HTR-8/SVneo (cell line): ENCODE measurements at regions not wholly inside any gene's neighbourhood (a gene's known extent, or its start where the extent isn't known, plus 50 kb on each side); places are given as distances from the start of the nearest gene placed in this dataset.
A peak's percentile ranks its signal among the peaks of the same experiment; 100 is the strongest.

Source experiments
- DNase-seq: peaks from one replicate; pipeline ENCODE4 v3.0.0; 2011; ENCODE audit warnings: low spot score, mixed read lengths; ENCODE audit not compliant: insufficient read length
- FAIRE-seq: peaks from 2 replicates; lab custom pipeline; 2011; peaks lifted over from hg19 to GRCh38; lab: Jason Lieb, UNC

DNA sequence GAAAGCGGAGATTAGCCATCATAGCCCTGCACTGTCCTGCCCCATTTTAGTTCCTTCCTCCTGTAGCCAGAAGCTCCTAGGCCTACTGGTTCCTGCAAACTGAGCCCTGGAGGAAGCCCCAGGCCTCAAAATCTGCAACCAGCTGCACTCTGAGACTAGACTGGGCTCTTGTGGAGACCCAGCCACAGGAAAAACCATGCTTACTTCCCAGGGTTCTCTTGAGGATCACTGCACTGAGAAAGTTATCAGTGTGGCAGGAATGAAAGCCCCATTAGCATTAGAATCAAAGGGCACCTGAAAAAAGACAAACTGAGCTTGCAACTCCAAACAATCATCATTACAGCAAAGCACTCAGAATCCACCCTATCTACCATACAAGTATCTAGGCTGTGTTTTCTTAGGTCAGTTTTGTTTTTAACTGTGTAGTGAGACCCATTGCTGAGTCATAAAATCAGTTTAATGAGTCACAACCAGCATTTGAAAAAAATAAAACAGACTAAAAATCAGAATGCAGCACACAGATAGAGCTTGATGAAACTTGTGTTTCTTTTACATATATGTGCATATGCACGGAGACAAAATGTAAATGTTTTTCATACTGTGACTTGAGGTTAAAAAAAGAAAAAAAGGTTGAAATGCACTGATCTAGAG is 91.0 kb downstream of the UNC5CL start:
- FAIRE-seq (peak; percentile 9), DNase-seq (no peak)

DNA sequence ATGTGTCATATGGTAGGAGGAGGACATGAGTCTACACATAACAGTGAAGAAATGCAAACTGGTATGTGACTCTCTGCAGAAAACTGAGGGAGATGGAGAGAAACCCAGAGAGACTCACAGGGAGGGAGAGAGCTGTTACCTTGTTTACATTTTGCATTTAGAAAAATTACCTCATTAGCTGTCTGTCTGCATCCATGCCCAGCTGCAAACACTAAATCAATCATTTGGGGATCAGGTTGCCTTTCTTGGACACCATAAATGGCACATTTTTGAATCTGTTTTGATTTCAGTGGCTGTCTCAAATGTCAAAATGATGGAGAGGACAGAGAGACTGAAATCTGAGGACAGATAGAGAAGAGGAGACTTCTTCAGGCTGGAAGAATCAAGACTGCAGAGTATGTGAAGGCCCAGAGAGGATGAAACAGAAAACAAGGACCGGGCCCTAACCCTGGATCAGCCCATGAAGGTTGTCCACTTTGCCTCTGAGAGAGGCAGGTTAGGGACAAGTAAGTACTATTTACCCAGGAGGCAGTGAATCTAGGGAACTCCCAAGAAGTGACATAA is 92.2 kb downstream of the UNC5CL start:
- DNase-seq = no peak
- FAIRE-seq = no peak

DNA sequence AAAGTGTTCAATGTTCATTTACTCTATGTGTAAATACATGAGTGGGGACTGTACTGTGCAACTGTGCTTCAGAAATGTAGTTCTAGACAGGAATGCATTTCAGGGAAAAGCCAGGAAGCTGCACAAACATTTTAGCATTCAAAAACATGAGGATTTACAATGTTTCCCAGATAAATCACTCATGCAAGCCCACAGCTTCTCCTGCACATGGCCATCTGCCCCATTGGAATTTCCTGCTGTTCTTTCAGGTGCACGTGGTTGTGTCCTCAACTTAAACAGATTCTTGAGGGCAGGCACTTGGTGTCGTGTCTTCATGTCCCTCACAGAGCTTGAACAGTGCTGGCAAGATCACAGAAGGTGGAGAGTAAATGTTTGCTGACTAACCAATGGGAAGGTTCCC is 101.5 kb downstream of the UNC5CL start:
- peak; percentile 44 for FAIRE-seq
- no peak for DNase-seq

DNA sequence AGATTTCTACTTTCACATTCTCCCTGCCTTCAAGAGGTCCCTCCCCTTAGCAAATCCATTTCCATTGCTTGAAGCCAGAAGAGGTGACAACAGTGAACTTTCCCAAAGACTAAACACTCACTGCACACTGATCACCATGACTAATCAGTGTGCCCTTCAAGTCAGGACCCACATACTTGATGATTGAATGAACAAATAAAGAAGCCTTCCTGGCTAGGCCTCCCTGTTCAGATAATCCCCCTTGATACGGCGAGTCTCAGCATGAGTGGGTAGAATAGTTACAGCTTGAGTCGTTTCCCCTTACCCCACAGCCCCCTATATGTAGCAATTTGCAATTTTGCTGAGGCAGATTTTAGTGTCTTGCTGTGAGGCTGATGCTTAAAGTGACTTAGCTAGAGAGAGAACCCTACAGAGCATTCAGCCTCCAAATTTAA is 102.2 kb downstream of the UNC5CL start:
- DNase-seq = peak; percentile 50
- FAIRE-seq = peak; percentile 87

DNA sequence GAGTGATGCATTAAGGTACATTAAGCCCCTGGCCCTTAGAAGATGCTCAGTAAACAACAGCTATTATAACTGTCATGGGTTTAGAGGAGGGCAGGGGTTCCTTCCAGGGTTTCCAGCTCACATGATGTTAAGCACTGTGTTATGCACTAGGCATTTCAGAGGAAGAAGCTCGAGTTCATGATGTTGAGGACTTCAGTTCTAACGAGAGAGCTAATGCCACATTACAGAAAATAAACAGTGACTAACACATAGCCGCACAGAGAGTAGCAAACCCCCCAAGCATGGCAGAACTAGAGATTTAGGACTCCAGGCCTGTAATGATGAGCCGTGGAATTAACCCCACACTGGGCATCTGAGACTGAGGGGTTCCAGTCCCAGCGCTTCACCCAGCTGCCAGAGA is 105.2 kb downstream of the UNC5CL start:
- DNase-seq = no peak
- no peak for FAIRE-seq

DNA sequence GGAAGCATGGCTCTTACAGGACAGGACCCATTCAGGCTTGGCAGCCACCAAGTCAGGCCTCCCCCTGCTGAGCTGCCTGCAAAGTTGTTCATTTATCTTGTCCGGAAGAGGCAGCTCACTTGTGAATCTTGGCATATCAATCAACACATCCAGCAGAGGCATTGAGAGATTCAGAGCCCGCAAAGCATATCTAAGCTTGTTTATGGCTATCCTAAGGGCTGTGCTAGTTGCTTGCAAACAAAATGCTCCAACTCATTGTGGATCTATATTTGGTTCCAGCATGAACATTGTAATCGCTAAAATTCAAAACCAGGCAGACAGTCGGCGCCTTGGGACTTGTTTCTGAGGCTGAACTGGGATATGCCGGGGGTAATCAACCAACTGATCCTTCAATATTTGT is 106.1 kb downstream of the UNC5CL start:
- FAIRE-seq (no peak), DNase-seq (no peak)

DNA sequence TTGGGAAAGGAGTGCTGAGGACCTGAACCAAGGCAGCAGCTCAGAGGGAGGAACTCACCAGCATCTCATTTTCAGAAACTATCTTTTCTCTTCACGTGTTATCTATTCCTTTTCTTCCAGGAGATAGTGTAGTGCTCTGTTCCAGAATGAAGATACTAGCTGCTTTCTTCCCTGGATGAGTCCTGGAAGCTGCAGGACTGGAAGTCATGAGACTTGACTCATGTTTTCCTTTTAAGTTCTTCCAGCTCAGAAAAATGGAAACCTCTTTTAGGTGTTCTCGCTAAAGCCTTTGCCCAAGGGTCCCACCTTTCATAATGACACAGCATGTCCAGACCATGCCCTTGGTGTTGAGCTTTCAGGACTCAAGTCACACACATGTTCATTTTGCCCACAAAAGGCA is 106.7 kb downstream of the UNC5CL start:
- FAIRE-seq (no peak), DNase-seq (no peak)

DNA sequence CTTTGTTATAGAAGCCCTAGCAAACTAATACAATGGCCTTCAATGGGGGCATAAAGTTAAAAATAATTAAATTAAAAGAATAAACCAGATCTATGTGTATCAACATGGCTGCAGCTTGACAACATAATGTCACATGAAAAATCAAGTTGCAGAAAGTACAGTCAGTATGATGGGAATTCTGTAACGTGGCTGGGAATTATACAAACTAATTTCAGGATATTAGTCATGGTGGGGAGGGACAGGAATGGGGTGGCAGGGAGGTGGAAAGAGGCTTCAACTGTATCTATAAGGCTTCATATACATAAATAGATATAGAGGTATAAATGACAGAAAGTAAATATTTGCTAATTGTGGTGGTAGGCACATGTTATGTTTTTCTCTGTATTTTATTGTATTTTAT is 107.1 kb downstream of the UNC5CL start:
- peak; percentile 70 for FAIRE-seq
- no peak for DNase-seq

DNA sequence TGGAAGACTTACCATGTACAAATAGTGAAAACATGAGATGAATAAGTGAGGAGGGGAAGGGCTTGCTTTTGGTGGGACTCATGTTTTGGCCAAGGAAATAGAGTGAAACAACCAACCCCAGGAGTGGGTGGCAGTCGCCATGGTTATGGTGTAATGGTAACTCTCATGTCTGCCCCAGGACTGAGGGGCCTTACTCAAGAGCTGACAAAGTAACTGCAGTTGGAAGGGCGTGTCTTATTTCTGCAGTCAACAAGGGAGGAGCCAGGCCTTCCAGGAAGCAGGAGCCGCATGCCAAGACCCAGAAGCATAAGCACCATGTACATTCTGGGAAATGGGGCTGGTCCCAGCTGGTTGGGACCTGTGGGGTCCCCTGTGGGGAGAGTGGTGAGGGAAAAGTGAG is 108.5 kb downstream of the UNC5CL start:
- FAIRE-seq = no peak
- no peak for DNase-seq

DNA sequence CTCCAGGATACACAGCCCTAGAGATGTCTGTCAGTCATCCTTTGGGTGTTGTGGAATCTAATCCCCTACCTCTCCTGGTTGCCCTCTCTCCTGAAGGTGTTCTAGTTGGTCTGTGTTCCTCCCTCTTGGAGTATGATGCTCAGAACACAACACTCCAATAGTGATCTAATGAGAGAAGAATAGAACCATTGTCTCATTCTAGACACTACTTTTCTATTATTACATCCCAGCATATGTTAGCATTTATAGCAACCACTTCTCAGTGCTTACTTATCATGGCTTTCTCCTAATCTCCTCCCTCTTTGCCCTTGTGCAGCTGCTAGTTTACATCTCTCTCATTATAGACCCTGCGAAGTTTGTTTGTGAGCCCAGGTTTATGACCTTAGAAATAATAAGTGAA is 109.0 kb downstream of the UNC5CL start:
- DNase-seq (no peak), FAIRE-seq (peak; percentile 38)

DNA sequence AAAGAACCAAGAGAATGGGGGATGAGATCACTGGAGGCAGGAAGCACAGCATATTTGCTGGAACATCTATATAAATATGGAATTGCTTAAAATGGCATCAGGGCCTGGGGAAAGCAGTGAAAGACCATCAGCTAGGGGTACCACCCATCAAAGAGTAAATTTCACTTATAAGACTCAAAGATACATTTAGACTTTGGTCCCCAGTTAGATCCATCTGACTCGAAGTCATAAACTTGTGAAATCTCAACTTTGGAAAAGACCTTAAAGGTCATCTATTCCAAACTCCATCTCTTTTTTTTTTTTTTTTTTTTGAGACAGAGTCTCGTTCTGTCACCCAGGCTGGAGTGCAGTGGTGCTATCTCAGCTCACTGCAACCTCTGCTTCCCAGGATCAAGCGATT is 109.8 kb downstream of the UNC5CL start:
- DNase-seq (no peak), FAIRE-seq (no peak)

DNA sequence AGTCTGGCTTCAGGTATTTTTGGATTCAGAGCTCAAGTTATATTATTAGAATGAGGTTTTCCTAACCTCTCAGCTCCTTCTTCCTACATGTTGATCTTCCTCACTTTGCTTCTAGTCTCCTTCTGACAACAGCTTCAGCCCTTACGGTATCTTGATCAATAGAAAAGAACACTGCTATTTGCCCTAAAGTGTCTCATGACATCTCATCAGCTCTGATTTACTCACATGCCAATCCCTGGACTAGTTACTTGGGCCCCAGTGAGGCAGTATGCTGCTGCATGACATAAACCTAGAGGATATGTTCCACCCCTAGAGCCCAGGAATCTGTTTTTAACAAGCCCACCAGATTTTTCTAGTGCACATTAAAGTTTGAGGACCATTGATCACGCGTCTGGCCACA is 110.3 kb downstream of the UNC5CL start:
- DNase-seq = no peak
- FAIRE-seq = no peak

DNA sequence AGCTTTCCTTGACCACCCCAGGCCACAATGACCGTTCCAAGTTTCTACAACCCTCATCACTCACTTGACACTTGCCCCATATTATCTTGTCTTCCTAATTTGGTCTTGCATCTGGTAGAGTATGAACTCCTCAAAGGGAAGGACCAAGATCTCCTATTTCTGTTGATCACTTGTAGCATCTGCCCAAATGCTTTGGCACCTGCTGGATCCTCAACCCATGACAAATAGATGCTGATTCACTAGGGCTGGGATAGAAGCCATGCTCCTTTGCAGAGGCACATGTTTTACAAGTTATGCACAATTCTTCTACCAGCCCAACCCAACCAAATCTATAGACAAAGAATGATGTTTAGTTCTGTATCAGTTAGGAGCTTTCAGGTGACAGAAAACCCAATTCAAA is 110.7 kb downstream of the UNC5CL start:
- DNase-seq (no peak), FAIRE-seq (no peak)

DNA sequence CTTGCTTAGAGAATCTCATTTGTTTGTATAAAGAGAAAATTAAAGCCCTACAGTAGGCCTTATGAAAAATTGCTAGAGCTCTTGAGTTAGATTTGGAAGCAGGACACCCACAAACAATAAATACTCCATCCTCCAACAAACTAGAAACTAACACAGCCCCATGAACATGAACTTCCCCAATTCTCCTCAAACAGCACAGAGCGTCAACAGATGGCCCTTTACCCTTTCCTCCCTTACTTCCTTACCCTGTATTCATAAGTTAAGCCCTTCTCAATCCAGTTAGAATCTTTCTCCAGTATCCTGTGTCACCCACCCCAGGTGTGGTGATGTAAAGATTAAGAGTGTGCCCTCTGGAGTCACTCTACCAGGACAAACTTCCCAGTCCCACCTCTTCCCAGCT is 113.7 kb downstream of the UNC5CL start:
- DNase-seq (no peak), FAIRE-seq (no peak)

DNA sequence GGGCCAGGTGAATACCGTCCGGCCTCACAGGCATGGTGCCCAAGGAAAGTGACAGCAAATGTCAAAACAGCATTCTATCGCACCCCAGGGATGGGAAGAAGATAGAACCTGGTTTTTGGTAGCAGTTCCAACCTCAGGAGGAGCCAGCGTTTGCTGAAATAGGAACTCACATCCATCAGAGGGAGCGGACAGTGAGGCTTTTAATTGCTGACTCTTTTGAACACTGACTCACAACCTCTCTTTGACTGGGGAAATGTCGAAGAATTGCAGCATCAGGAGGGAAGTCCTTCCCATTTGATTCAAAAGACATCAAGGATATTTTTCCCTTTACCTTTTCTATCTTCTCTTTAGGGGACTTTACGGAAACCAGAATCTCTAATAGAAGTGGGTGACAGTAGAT is 114.2 kb downstream of the UNC5CL start:
- no peak for FAIRE-seq
- DNase-seq = no peak

DNA sequence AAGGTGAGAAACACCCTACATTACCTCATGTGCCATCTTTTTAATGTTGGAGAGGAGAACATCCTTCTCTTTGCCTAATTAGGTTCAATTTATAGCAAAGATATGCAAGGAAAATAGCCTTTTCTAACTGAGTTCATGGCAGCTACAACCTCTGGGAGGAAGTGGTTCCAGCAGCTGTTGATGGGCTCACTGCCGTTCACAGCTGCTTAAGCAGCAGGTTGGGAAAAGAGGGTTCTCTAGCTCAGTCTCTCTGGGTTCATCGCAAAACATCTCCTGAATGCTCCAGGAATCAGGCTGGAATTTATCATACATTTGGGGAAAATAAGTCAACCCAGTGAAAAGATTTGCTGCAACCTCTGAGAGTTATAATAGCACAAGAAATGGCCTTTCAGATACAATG is 115.1 kb downstream of the UNC5CL start:
- peak; percentile 48 for FAIRE-seq

DNA sequence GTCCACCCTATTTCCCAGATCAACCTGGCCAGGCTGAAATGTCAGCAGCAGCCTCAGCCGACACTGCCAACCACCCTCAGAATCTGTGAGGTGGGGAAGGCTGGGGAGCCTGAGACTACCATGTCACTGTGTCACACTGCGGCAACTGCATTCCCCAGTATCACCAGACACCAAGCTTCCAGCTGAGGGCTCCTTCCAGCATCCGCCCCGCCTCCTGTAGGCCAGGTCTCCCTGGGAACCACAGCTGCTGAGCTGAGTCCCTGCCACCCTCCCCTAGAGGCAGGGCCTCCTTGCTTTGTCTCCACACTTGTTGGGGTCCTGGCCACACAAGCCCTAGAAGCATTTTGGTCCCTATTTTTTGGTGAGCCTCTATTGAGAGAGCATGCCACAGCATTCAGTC is 115.7 kb downstream of the UNC5CL start:
- no peak for FAIRE-seq
- no peak for DNase-seq

More for the DNA sequence above, 115.1 kb downstream of the UNC5CL start:
- no peak for DNase-seq

DNA sequence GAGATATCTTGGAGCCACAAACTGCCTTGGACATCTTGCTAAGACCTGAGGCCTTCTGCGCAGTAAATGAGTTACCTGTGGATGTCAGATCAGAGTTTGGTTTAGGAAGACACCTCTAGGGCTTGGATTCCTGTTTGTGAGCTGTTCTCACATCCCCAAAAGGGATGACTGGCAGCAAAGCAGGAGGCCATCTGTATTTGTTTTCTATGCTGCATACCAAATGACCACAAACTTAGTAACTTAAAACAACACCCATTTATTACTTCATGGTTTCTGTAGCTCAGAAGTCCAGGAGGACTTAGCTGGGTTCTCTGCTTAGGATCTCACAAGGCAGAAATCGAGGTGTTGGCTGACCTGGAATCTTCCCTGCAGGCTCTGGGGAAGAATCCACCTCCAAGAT is 116.7 kb downstream of the UNC5CL start:
- FAIRE-seq (no peak), DNase-seq (no peak)

DNA sequence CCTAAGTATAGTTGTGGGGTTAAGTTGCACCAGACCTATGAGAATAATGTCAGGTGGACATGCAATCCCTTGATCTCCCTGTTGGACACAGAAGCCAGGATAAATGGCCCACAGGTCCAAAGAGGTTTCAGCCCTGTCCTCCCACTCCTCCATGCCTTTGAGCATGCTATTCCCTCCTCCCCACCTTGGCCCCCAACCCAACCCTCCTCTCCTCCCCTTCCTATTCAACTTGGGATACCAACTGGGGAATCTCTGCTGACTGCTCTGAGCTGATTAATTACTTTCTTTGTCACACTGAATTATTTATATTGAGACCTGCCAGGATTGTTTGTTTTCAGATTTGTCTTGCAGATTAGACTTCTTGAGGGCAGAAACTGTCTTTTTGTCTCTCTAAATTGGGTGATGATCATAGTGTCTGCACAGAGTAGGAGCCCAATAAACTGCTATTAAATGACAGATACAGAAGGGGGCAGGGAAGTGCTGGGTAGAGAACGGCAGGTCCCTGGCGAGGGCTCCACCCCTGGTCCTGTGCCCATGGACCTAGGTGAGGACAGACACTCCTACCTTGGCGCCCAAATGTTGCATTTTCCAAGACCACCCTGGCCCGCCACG is 120.9 kb downstream of the UNC5CL start:
- FAIRE-seq = no peak

DNA sequence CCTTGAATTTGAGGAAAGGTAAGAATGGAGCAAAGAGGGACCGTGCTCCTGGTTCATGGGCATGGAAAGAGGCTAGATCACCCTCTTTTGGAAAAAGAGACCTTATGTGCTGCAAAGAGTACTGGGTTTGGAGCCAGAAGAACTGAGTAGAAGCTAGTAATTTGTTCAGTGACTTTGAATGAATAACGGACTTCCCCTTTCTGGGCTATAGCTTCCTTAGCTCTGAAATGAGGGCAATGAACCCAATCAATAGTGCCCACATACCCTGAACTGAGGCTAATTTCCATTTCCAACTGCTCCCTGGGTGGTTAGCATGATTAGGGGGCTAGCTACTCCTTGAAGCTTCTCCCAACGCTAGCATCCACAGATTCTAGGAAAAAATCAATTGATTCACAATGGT is 121.4 kb downstream of the UNC5CL start:
- FAIRE-seq (no peak), DNase-seq (no peak)

More for the DNA sequence above, 120.9 kb downstream of the UNC5CL start:
- DNase-seq = no peak

DNA sequence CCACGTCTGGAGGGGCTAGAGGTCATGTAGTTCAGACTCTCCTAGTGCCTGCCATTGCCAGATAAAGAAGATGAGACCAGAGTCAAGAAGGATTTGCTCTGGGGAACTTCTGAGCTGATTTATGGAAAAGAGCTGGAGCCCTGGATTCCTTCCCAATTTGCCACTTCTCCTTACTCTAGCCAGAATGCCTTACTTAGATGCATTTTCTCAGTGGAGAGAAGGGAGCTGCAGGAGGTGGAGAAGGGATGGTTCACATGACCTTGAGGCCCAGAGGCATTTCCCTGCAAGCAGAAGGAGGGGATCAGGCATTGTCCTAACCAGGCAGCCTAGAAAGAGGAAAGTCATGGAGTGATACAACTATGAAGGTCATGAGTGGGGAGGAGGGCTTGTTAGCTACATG is 122.2 kb downstream of the UNC5CL start:
- no peak for DNase-seq
- FAIRE-seq = no peak

DNA sequence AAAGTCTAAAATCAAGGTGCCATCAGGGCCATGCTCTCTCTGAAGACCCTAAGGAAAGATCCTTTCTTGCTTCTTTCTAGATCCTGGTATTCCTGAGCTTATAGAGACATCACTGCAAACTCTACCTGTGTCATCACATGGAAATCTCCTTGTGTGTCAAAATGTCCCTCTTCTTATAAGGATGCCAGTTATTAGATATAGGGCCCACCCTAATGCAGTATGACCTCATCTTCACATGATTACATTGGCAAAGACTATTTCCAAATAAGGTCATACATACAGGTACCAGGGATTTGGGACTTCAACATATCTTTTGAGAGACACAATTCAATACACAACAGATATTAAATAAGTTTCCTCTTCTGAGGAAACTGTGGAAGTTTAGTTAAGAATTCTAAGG is 123.9 kb downstream of the UNC5CL start:
- DNase-seq = no peak
- FAIRE-seq = no peak
